ENCODE measurements at regions not wholly inside any gene's neighbourhood (a gene's known extent, or its start where the extent isn't known, plus 50 kb on each side); places are given as distances from the start of the nearest gene placed in this dataset.
"Not testable (repeated sequence)": the region's sequence is repeated elsewhere in the genome, so short reads cannot be mapped to it uniquely, and the experiment has no call there.

- no peak for DNase-seq (ENCODE audit: low read depth in 2 of 2)
These were observed 1023.1 kb upstream of the WWC1 start for GRCh38 chr5:167268337-167268736.

- DNase-seq (ENCODE audit: low read depth in 2 of 2): no peak
These were observed 1022.3 kb upstream of the WWC1 start for GRCh38 chr5:167269146-167269545.

GRCh38 chr5:167271081-167271480 lies 1020.4 kb upstream of the WWC1 start:
- no peak for DNase-seq (ENCODE audit: low read depth in 2 of 2)

- DNase-seq (ENCODE audit: low read depth in 2 of 2): no peak
These were observed 1019.9 kb upstream of the WWC1 start for GRCh38 chr5:167271511-167271910.

GRCh38 chr5:167280111-167280510 lies 1011.3 kb upstream of the WWC1 start:
- no peak for DNase-seq (ENCODE audit: low read depth in 2 of 2)

GRCh38 chr5:167281925-167282324 lies 1009.5 kb upstream of the WWC1 start:
- DNase-seq (ENCODE audit: low read depth in 2 of 2): no peak

GRCh38 chr5:167283691-167284090 lies 1007.8 kb upstream of the WWC1 start:
- DNase-seq (ENCODE audit: low read depth in 2 of 2): no peak

- no peak for DNase-seq (ENCODE audit: low read depth in 2 of 2)
These were observed 1007.1 kb upstream of the WWC1 start for GRCh38 chr5:167284222-167284890.

GRCh38 chr5:167285591-167285990 lies 1005.9 kb upstream of the WWC1 start:
- no peak for DNase-seq (ENCODE audit: low read depth in 2 of 2)

GRCh38 chr5:167286891-167287290 lies 1004.6 kb upstream of the WWC1 start:
- DNase-seq (ENCODE audit: low read depth in 2 of 2): no peak

GRCh38 chr5:167290478-167290877 lies 1001.0 kb upstream of the WWC1 start:
- no peak for DNase-seq (ENCODE audit: low read depth in 2 of 2)

GRCh38 chr5:167294882-167295680 lies 996.4 kb upstream of the WWC1 start:
- no peak for DNase-seq (ENCODE audit: low read depth in 2 of 2)

- no peak for DNase-seq (ENCODE audit: low read depth in 2 of 2)
These were observed 995.8 kb upstream of the WWC1 start for GRCh38 chr5:167295681-167296005.

GRCh38 chr5:167296066-167296465 lies 995.4 kb upstream of the WWC1 start:
- DNase-seq (ENCODE audit: low read depth in 2 of 2): no peak

GRCh38 chr5:167296661-167297060 lies 994.8 kb upstream of the WWC1 start:
- DNase-seq (ENCODE audit: low read depth in 2 of 2): no peak

GRCh38 chr5:167299861-167300260 lies 991.6 kb upstream of the WWC1 start:
- not testable (repeated sequence) for DNase-seq (ENCODE audit: low read depth in 2 of 2)

- DNase-seq (ENCODE audit: low read depth in 2 of 2): no peak
These were observed 987.9 kb upstream of the WWC1 start for GRCh38 chr5:167303582-167303981.

GRCh38 chr5:167304834-167305469 lies 986.5 kb upstream of the WWC1 start:
- no peak for DNase-seq (ENCODE audit: low read depth in 2 of 2)

GRCh38 chr5:167305591-167306213 lies 985.7 kb upstream of the WWC1 start:
- no peak for DNase-seq (ENCODE audit: low read depth in 2 of 2)

- no peak for DNase-seq (ENCODE audit: low read depth in 2 of 2)
These were observed 984.4 kb upstream of the WWC1 start for GRCh38 chr5:167307042-167307441.

GRCh38 chr5:167308466-167308865 lies 983.0 kb upstream of the WWC1 start:
- DNase-seq (ENCODE audit: low read depth in 2 of 2): no peak

- DNase-seq (ENCODE audit: low read depth in 2 of 2): no peak
These were observed 981.4 kb upstream of the WWC1 start for GRCh38 chr5:167309941-167310517.

All from activated CD4-positive, alpha-beta T cell treated with anti-CD3 and anti-CD28 coated beads for 24 hours (primary cell).